ENCODE measurements at regions not wholly inside any gene's neighbourhood (a gene's known extent, or its start where the extent isn't known, plus 50 kb on each side); places are given as distances from the start of the nearest gene placed in this dataset.

DNA sequence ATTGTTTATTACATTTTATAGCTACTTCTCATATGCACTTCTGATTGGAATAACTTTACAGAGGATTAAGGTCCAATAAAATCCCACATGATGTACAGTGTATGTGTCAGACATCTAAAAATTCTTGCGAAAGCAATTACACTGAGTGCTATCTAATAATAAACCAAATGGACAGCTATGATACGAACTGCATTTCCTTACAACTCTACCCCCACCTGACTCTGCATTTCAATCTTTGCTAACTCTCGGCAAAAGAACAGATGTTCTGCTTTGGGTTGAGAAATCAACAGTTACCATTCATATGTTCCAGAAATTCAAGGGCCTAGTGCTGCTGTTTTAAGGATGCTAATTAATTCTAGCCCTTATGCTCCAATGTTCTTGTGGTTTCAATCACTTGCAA, 287.9 kb upstream of the NOCT start:
- TF ChIP-seq SUZ12 (IDR thresholded peaks at IDR 0.05; ENCODE audit: extremely low read depth, insufficient read depth, insufficient read length) (no peak), YY1 (IDR thresholded peaks at IDR 0.05; ENCODE audit: insufficient read depth, insufficient read length) (no peak), ZNF274 (IDR thresholded peaks at IDR 0.05; ENCODE audit: low read depth, low read length) (no peak)
